NB4 (cell line): ENCODE measurements at regions not wholly inside any gene's neighbourhood (a gene's known extent, or its start where the extent isn't known, plus 50 kb on each side); places are given as distances from the start of the nearest gene placed in this dataset.

ENCODE experiments used
- TF ChIP-seq, protein P1 (sequence below): IDR thresholded peaks from one replicate; pipeline ENCODE4 v1.5.1; 2012; ENCODE audit warnings: low read depth, low read length
- TF ChIP-seq, protein P2 (sequence below): IDR thresholded peaks from 2 replicates; pipeline ENCODE4 v1.6.1; 2011; ENCODE audit warnings: low read depth, low read length

DNA sequence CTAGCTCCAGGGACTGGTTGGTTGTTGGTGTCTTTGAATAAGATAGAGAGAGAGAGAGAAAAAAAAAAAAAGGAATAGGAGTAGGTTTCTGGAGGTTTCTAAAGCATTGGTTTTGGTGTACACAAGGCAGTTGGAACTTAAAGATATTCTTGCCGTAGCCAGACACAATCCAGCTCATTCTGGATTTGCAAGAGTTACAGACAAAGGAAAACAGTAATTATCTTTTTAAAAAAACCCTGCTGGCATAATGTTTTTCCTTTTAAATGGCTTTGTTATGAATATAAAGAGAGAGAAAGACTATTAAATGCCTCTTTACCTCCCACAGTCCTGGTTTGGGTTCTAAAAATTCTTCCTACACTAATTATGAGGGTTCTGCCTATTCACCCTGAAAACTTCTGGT, 120.4 kb upstream of the RAG2 start:
- TF ChIP-seq, protein P1, sequence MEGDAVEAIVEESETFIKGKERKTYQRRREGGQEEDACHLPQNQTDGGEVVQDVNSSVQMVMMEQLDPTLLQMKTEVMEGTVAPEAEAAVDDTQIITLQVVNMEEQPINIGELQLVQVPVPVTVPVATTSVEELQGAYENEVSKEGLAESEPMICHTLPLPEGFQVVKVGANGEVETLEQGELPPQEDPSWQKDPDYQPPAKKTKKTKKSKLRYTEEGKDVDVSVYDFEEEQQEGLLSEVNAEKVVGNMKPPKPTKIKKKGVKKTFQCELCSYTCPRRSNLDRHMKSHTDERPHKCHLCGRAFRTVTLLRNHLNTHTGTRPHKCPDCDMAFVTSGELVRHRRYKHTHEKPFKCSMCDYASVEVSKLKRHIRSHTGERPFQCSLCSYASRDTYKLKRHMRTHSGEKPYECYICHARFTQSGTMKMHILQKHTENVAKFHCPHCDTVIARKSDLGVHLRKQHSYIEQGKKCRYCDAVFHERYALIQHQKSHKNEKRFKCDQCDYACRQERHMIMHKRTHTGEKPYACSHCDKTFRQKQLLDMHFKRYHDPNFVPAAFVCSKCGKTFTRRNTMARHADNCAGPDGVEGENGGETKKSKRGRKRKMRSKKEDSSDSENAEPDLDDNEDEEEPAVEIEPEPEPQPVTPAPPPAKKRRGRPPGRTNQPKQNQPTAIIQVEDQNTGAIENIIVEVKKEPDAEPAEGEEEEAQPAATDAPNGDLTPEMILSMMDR = no peak
- TF ChIP-seq, protein P2, sequence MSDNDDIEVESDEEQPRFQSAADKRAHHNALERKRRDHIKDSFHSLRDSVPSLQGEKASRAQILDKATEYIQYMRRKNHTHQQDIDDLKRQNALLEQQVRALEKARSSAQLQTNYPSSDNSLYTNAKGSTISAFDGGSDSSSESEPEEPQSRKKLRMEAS = no peak
